ENCODE measurements at regions not wholly inside any gene's neighbourhood (a gene's known extent, or its start where the extent isn't known, plus 50 kb on each side); places are given as distances from the start of the nearest gene placed in this dataset.

GRCh38 chr4:41427931-41428600 lies 109.9 kb upstream of the LIMCH1 start:
- TF ChIP-seq CTCF (conservative IDR thresholded peaks at IDR 0.05; ENCODE audit: low read depth, low read length) (no peak), EZH2 (IDR thresholded peaks at IDR 0.05; ENCODE audit: low read length, unreplicated experiment) (no peak), EZH2phosphoT487 (IDR thresholded peaks at IDR 0.05; ENCODE audit: borderline replicate concordance, low read length) (no peak)

All from PC-3 (cell line).